NOMO-1 treated with DMSO at 0.1 percent for 48 hours (cell line): ENCODE measurements at regions not wholly inside any gene's neighbourhood (a gene's known extent, or its start where the extent isn't known, plus 50 kb on each side); places are given as distances from the start of the nearest gene placed in this dataset.
"Not testable (repeated sequence)": the region's sequence is repeated elsewhere in the genome, so short reads cannot be mapped to it uniquely, and the experiment has no call there.

ENCODE experiments used
- DNase-seq: peaks from one replicate; lab custom pipeline; 2025; ENCODE audit not compliant: unreplicated experiment; lab: John Stamatoyannopoulos, UW

DNA sequence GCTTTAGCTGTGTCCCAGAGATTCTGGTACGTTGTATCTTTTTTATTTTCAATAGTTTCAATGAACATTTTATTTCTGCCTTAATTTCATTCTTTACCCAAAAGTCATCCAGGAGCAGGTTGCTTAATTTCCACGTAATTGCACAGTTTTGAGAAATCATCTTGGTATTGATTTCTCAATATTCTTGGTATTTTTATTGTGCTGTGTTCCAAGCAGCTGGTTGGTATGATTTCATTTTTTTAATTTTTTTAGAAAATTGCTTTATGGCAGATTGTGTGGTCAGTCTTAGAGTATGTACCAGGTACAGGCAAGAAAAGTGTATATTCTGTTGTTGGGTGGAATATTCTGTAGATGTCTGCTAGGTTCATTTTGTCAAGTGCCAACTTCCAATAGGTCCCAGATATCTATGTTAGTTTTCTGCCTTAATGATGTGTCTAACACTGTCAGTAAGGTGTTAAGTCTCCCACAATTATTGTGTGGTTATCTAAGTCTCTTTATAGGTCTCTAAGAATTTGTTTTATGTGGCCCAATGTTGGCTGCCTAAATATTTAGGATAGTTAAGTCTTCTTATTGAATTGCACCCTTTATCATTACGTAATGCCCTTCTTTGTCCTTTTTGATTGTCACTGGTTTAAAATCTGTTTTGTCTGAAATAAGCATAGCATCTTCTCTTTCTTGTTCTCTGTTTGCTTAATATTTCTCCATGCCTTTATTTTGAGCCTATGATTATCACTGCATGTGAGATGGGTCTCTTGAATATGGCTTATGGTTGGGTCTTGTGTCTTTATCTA, 366.9 kb upstream of the IRAK1BP1 start:
- no peak for DNase-seq

DNA sequence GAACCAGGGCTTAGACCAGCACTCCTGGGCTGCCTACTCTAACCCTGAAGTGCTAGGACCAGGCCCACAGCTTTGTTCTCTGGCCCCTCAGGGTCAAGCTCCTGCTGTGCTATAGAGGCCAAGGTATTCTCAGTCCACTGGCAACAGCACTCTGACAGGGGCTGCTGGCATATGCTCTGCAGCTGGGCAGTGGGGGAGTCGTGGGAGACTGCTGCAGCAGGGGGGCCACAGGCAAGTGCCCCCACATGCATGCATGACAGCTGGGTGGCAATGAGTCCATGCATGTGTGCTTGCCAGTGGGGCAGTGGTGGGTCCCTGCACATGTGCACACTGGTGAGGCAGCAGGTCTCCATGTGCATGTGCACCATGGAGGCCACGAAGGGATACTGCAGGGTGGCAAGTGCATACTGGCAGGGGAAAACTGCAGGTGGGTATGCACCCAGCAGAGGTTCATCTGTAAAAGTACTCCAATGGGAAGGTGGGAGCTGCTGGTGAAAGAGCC, 364.9 kb upstream of the IRAK1BP1 start:
- no peak for DNase-seq

DNA sequence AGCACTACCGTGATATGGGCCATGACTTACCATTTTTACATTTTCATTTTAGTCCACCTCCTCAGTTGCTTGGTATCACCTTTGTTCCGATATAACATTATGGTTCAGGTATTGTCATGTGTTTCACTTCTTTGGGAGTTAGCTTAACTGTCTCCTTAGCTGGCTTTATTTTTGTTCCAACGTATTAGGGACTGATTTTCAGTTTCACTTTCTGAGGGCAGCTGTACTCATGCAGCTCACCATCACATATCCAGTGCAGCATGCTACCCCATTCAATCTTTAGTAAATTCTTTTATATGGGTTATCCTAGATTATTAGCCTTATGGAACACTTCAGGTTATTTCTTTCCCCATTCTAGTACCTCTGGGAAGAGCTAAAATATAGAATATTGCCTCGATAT, 362.2 kb upstream of the IRAK1BP1 start:
- no peak for DNase-seq

DNA sequence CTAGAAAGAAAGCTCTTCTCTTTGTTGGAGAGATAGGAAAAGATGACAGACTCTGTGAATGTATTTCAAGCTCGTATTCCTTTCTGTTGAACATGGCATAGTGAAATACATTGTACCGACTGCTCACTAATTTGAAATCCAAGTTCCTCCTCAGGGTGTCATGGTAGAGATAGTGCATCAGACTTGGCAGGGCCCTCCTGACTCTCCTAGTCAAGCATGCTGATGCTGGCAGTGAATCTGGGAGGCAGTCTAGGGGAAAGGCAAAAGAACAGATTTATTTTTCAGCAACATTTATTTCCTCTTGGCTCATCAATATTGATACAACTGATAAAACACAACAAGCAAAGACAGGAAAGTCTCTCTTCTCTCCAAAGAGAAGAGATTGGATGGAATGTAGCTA, 356.3 kb upstream of the IRAK1BP1 start:
- DNase-seq = no peak

- no peak for DNase-seq
Observed at GRCh38 chr6:78513856-78514255, 353.5 kb upstream of the IRAK1BP1 start.

GRCh38 chr6:78515271-78515670, 352.1 kb upstream of the IRAK1BP1 start:
- no peak for DNase-seq

DNA sequence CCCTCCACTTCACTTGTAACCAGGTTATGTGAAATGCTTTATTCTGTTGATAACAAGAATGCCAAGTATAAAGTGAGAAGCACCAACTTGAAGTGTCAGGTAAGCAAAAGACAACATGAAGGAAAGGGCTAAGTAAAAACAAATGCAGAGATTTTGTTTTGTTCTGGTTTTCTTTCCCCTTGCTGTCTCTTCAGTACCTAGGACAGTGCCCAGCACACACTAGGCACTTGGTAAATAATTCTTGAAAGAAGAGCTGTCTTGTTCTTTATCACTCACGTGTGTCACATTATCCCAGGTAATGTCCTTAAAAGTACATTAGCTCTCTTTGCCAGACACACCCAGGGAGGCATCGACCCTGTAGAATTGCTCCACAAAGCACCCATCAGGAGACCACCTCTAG, 350.0 kb upstream of the IRAK1BP1 start:
- no peak for DNase-seq

DNA sequence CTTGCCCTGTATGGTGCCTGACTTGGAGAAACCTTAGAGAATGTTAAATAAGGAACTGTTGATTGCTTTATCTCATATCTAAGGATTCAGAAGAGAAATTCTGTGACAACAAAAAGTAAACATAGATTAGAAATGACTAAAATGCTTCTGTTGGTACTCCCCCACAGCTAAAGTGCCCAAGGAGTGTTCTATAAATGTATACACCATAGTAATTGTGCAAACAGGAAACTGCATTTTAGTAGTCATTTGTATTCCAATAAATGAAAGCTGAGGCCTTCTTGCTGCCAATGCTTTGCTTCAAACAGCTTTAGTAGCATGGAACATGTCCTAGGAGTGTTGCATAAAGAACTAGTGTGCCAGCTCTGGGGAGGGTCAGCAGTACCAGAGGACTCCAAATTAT, 343.7 kb upstream of the IRAK1BP1 start:
- DNase-seq = no peak

GRCh38 chr6:78525976-78526375, 341.4 kb upstream of the IRAK1BP1 start:
- DNase-seq = no peak

DNA sequence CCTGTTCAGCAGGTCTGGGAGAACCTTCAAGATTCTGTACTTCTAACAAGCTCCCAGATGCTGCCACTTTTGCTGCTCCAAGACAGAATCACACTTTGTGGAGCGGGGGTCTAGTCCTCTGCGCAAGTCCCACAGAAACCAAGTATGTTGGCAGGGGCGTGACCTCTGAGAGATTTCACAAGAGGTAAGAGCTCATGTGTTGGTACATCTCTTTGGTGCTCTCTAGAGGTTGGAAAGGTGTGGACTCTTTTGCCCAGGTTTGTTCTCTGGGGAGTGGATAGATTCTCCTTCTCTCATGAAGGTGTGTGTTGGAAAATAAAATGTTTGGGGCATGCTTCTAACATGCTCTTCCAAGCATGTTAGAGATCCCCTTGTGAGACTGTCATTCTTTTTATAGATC, 340.9 kb upstream of the IRAK1BP1 start:
- DNase-seq = no peak

GRCh38 chr6:78528926-78529325, 338.4 kb upstream of the IRAK1BP1 start:
- DNase-seq = no peak

GRCh38 chr6:78530208-78530607, 337.1 kb upstream of the IRAK1BP1 start:
- no peak for DNase-seq

GRCh38 chr6:78533426-78533825, 333.9 kb upstream of the IRAK1BP1 start:
- DNase-seq = no peak

DNA sequence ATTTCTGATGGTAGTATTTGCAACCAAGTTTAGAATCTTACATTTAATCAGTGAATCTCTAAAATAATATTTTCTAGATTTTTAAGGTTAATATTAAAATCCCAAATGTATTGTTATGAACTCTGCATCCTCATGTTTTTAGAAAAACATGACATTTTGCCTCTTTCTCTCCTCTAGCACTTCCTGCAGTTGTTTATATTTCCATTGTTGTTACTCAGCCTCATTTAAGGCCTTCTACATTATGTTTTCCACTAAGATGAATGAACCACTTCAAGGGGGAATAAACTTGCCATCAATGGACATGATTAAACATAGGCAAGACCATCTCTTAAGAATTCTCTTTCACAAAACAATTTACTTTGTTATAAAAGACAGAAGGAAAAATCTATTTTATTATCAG, 333.5 kb upstream of the IRAK1BP1 start:
- no peak for DNase-seq

- DNase-seq = no peak
Observed at GRCh38 chr6:78538002-78538401, 329.3 kb upstream of the IRAK1BP1 start.

- DNase-seq = not testable (repeated sequence)
Observed at GRCh38 chr6:78547636-78548035, 319.7 kb upstream of the IRAK1BP1 start.

- no peak for DNase-seq
Observed at GRCh38 chr6:78551361-78551760, 316.0 kb upstream of the IRAK1BP1 start.

- no peak for DNase-seq
Observed at GRCh38 chr6:78552435-78552834, 314.9 kb upstream of the IRAK1BP1 start.

DNA sequence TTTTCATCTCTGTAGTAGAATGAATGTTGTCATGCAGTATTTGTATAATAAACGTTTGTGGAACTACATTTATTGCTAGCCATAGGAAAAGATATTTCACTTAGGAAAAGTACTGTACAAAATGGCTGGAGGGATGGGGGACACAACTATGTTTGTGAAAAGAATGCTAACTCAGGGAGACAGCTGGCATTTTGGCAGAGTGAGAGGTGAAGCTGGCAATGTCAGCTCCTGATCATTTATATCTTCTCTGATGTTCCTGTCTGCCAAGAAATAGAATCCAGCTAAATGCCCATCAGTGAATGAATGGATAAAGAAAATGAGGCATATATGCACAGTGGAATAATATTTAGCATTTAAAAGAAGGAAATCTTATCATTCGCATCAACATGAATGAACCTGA, 313.0 kb upstream of the IRAK1BP1 start:
- DNase-seq = no peak

DNA sequence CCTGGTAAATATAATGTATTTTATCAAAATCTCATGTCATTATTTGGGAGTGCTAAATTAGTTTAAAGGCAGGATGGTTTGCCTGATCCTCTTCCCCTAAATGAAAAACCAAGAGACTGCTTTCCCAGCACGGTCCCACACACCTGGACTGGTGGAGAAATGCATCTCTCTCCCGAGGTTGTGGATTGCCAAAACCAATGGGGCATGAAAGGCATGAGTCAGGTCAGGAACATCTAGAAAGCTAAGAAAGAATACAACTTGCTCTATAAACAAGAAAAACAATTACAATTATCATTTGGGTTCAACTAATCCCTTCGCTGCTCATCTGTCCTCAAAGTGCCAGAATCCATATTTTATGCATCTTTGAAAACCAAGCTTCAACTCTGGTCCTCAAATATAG, 308.3 kb upstream of the IRAK1BP1 start:
- DNase-seq = no peak

GRCh38 chr6:78561015-78561414, 306.3 kb upstream of the IRAK1BP1 start:
- DNase-seq = no peak

DNA sequence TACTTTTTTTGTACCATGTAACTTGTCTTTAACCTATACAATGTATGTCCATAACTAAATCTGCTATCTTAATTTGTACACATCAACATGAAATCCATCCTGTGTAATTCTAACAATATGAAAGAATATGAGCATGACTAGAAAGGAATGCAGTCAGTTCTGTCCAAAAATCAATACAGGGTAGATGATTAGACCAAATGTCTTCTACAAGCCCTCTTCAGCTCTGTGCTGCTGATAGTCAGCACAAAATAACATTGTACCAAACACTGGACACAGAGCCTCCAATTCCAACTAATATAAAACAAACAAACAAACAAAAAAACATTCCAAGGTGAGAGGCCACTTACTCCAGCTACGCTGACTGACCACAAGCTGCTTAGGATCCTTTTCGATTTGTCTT, 301.4 kb upstream of the IRAK1BP1 start:
- DNase-seq = no peak

- no peak for DNase-seq
Observed at GRCh38 chr6:78570044-78570443, 297.3 kb upstream of the IRAK1BP1 start.
